Bronchial epithelial cell (primary cell): ENCODE measurements at regions not wholly inside any gene's neighbourhood (a gene's known extent, or its start where the extent isn't known, plus 50 kb on each side); places are given as distances from the start of the nearest gene placed in this dataset.
"Not testable (repeated sequence)": the region's sequence is repeated elsewhere in the genome, so short reads cannot be mapped to it uniquely, and the experiment has no call there.

Source experiments
- DNase-seq: peaks from one replicate; pipeline ENCODE4 v3.0.0-alpha.2; 2010; ENCODE audit warnings: low read depth
- FAIRE-seq: peaks from 2 replicates; lab custom pipeline; 2011; peaks lifted over from hg19 to GRCh38; lab: Jason Lieb, UNC
- H3K27me3 ChIP-seq: 2 replicates; pipeline ENCODE4 v1.5.1; 2011; ENCODE audit warnings: low read length; ENCODE audit not compliant: control insufficient read depth, insufficient read depth
- H3K36me3 ChIP-seq: 2 replicates; pipeline ENCODE4 v1.5.1; 2011; ENCODE audit warnings: low read length; ENCODE audit not compliant: control insufficient read depth, insufficient read depth
- H3K4me3 ChIP-seq: 2 replicates; pipeline ENCODE4 v1.5.1; 2011; ENCODE audit warnings: mild to moderate bottlenecking, low read depth, low read length, control low read depth
- TF ChIP-seq, protein P1 (sequence below): IDR thresholded peaks from 2 replicates; pipeline ENCODE4 v1.5.1; 2011; ENCODE audit warnings: mild to moderate bottlenecking, moderate library complexity, low read length, control low read depth, inconsistent platforms; ENCODE audit not compliant: insufficient read depth, severe bottlenecking

- FAIRE-seq, result peak; percentile 96
- H3K27me3 ChIP-seq, result no peaks in the 10 kb centered on the region
- no peak for DNase-seq
- no peaks in the 10 kb centered on the region for H3K36me3 ChIP-seq
- TF ChIP-seq, protein P1, sequence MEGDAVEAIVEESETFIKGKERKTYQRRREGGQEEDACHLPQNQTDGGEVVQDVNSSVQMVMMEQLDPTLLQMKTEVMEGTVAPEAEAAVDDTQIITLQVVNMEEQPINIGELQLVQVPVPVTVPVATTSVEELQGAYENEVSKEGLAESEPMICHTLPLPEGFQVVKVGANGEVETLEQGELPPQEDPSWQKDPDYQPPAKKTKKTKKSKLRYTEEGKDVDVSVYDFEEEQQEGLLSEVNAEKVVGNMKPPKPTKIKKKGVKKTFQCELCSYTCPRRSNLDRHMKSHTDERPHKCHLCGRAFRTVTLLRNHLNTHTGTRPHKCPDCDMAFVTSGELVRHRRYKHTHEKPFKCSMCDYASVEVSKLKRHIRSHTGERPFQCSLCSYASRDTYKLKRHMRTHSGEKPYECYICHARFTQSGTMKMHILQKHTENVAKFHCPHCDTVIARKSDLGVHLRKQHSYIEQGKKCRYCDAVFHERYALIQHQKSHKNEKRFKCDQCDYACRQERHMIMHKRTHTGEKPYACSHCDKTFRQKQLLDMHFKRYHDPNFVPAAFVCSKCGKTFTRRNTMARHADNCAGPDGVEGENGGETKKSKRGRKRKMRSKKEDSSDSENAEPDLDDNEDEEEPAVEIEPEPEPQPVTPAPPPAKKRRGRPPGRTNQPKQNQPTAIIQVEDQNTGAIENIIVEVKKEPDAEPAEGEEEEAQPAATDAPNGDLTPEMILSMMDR, result no peak
- H3K4me3 ChIP-seq, result no peak overlapping the region
These were observed 864.6 kb downstream of the TMEM121 start for GRCh38 chr14:106390947-106391346.

DNA sequence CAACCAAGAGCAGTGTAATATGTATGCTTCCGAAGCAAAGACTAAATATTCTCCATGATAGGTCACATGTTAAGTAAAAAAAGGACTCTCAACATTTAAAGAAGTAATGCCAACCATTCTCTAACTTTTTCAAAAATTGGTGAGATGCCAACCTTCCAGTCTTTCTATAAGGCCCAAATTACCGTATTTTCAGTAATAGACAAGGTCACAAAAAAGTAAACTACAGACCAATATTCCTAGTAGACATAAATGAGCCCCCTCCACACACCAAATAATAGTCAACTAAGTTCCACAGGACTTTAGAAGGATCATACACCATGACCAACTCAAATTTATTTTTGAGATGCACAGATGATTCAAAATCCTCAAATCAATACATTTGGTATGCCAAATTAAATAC is 867.4 kb downstream of the TMEM121 start:
- TF ChIP-seq, protein P1, result no peak
- DNase-seq (no peak), FAIRE-seq (no peak)
- Histone ChIP-seq H3K36me3 (no peaks in the 10 kb centered on the region), H3K4me3 (no peak overlapping the region), H3K27me3 (no peaks in the 10 kb centered on the region)

DNA sequence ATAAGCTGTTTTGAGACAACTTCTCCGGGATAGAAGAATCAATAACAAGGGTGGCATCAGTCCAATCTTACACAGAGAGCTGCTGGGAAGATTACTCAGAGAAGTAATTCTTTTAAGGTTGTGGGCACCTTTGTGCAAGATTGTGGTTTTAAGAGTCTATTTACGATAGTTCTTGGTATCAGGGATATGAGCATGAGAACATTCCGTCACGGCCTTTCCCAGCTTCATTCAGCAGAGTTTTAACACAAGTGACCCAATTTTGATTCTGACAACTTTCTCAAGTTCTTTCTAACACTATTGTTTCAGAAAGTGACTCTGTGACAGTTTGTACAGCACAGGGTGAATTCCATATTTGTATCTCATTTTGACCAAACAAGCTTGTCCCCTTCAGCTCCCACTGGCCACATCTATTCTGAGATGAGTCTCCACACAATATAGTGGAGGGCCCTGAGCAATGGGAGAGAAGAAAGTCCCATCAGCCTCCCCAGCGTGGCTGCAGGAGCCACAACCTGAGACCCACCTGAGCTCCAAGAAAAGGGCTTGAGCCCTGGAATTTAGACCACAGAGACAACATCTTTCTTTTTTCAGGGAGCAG is 869.2 kb downstream of the TMEM121 start:
- DNase-seq, result no peak
- no peak for FAIRE-seq

DNA sequence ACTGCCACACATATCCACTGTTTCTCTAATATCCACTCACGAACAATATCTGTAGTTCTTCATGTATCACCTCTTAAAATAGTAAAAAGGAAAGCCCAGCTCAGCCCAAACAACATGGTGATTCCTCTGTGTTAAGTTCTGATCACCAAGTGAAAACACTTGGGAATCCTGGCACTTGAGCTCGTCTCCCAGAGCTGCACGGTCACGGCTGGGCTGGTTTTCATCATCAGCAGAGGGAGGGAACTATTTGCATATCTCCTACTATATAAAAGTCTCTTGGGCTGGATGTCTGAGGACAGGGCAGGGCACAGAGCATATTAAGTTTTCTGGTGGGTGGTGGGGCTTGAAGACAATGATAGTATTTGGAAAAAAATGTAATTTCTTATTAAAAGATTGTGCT is 870.6 kb downstream of the TMEM121 start:
- DNase-seq (no peak), FAIRE-seq (no peak)
- TF ChIP-seq, protein P1, result no peak
- H3K4me3 ChIP-seq, result no peak overlapping the region
- H3K36me3 ChIP-seq, result no peaks in the 10 kb centered on the region
- no peaks in the 10 kb centered on the region for H3K27me3 ChIP-seq

More for the DNA sequence above, 869.2 kb downstream of the TMEM121 start:
- H3K36me3 ChIP-seq, result no peaks in the 10 kb centered on the region
- TF ChIP-seq, protein P1, result no peak
- no peaks in the 10 kb centered on the region for H3K27me3 ChIP-seq
- no peak overlapping the region for H3K4me3 ChIP-seq

DNA sequence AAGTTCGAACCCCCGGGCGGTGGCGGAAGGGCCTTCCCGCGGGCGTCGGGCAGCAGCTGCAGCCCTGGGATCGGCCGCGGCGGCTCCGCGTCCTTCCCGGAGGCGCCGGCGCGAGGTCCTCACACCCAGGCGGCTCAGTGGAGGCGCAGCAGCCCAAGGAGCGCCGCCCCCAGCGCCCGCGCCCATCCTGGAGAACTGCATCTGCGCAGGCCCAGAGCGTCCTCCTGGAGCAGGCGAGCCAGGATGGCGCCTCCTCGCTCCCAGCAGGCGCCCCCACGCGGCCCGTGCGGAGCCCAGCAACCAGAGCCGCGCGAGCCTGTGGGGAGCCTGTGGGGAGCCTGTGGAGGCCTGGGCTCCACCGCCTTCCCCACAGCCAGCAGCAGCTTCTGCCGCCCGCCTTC is 872.5 kb downstream of the TMEM121 start:
- FAIRE-seq, H3K4me3 ChIP-seq, H3K27me3 ChIP-seq, H3K36me3 ChIP-seq, DNase-seq: not testable (repeated sequence)

DNA sequence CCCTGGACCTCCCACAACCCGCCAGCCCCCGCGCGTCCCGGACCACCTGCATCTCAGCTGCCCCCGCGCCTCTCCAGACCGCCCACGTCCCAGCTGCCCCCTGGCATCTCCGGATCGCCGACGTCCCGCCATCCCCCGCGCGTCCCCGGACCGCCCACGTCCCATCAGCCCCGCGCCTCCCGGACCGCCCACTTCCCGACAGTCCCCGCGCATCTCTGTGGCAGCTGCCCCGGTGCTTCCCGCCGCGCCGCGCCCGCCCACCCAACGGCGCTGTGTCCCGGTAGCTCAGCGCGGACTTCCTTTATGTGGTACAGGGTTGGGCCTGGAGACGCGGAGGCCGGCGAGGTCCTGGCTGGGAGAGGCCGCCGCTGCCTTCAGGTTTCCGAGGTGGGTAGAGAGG is 874.9 kb downstream of the TMEM121 start:
- FAIRE-seq, H3K36me3 ChIP-seq, H3K4me3 ChIP-seq, H3K27me3 ChIP-seq, DNase-seq: not testable (repeated sequence)

GRCh38 chr14:106410229-106410628 is 883.8 kb downstream of the TMEM121 start:
- not testable (repeated sequence) for FAIRE-seq, DNase-seq, H3K36me3 ChIP-seq, H3K27me3 ChIP-seq, H3K4me3 ChIP-seq
